ENCODE measurements at regions not wholly inside any gene's neighbourhood (a gene's known extent, or its start where the extent isn't known, plus 50 kb on each side); places are given as distances from the start of the nearest gene placed in this dataset.

DNA sequence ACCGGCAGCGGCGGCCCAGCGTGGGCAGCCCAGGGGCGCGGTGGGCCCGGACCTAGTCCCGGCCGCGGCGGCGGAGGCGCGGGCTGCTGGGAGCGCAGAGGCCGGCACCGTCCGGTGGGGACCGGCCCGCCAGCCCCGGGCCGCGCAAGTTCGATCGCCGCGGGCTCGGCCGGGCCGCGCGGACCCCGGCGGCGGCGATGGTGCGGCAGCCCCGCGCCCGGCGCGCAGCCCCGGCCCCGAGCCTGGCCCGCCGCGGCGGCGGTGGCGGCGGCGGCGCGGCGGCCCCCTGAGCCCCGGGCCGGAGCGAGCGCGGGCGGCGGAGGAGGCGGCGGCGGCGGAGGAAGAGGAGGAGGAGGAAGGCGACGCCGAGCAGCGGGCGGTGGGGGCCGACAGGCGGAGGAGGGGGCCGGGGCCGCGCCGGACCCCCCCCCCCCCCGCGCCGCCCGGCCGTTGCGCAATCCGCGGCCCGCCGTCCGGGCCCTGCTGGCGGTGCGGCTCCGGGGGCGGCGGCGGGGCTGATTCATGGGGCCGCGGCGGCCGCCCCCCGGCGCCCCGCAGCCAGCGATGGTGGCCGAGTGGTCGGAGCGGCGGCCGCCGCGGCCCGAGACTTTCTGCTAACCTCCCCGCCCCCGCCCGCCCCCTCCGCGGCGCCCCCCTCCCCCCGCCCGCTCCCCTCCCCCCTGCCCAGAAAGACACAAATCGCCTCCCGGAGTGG is 1251.9 kb downstream of the BRD1 start:
- H3K27ac ChIP-seq = no peak overlapping the region
- TF ChIP-seq EP300 (IDR thresholded peaks at IDR 0.05) (no peak), POLR2A (IDR thresholded peaks at IDR 0.05) (no peak)
- TF ChIP-seq, protein P1, sequence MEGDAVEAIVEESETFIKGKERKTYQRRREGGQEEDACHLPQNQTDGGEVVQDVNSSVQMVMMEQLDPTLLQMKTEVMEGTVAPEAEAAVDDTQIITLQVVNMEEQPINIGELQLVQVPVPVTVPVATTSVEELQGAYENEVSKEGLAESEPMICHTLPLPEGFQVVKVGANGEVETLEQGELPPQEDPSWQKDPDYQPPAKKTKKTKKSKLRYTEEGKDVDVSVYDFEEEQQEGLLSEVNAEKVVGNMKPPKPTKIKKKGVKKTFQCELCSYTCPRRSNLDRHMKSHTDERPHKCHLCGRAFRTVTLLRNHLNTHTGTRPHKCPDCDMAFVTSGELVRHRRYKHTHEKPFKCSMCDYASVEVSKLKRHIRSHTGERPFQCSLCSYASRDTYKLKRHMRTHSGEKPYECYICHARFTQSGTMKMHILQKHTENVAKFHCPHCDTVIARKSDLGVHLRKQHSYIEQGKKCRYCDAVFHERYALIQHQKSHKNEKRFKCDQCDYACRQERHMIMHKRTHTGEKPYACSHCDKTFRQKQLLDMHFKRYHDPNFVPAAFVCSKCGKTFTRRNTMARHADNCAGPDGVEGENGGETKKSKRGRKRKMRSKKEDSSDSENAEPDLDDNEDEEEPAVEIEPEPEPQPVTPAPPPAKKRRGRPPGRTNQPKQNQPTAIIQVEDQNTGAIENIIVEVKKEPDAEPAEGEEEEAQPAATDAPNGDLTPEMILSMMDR (IDR thresholded peaks at IDR 0.05) = no peak
- no peaks in the 10 kb centered on the region for H3K27me3 ChIP-seq
- peaks cover 2% of the 10 kb centered on the region for H3K4me1 ChIP-seq (ENCODE audit: insufficient read depth)
- H3K4me3 ChIP-seq = peak overlapping the region; percentile 28
- H3K9me3 ChIP-seq = no peaks in the 10 kb centered on the region
- 0 to 4% (median 1%) methylated on average over 23 to 78 of the region's 120 CpGs for WGBS, 3 donors
- H3K36me3 ChIP-seq = no peaks in the 10 kb centered on the region
- intact Hi-C loops (cut with DNase I) = loop anchor here in 2 of 4 donors (5.0 kb wide), 3 partner anchors 727 to 1057 kb away; no protein-coding TSS in a partner anchor
- peak in 1 of 5 donors; percentile 41 for DNase-seq

DNA sequence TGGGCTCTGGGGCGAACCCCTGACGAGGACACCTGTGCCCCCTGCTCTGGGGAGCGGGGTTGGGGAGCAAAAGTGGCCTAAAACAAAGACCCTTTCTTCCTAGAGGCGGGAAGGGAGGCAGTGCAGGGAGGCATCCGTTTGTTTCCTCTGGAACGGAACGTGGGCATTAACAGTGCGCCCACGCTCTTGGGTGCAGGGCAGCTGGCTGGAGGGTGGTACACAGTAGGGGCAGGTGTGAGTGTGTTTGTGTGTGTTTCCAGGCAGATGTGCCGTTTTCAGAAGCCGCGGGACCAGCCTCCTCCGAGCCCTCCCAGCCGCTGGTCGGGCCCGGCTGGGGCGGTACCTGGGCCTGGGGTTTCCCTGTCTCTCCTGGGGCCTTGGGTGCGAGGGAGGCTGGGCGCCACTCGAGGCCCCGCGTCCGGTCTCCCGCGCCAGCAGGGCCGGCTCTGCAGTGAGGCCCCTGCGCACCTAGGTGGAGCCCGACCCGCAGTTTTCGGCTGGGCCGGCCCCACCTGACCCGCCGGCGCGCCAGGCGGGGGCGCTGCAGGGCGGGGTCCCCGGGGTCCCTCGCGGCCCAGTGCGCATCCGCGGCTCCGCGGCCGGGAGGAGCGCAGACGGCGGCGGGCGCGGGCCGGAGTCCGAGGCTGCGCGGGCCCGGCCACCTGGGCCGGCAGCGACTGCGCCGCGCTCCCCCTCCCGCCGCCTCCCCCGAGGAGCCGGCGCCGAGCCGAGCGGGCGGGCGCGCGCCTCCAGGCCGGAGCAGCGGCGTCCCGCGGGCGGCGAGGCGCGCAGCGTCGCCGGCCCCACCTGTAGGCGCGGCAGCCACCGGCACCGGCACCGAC is 1252.7 kb downstream of the BRD1 start:
- WGBS, 3 donors = 7 to 19% (median 19%) methylated on average over 31 to 89 of the region's 92 CpGs

DNA sequence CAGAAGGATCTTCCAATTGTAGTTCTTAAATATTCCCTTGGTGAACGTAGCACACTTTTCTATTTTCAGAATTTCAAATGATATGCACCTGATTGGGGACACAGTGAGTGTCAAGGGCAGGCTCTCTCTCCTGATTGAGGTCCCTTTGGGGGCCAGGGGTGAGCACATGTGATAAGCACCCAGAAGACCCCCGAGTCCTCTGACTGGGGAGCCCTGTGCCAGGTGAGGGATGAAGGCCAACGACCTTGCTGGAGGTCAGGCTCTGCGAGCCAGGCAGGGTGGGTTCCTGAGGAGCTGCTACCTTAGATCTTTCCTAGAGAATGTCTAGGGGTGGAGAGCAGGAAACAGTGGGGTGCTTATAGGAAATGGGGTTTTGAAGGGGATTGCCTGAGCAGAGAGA is 1253.9 kb downstream of the BRD1 start:
- 83 to 90% (median 85%) methylated on average over 4 of the region's 4 CpGs for WGBS, 3 donors
- H3K27ac ChIP-seq = no peak overlapping the region
- H3K27me3 ChIP-seq = no peaks in the 10 kb centered on the region
- intact Hi-C loops (cut with DNase I) = no loop called here
- DNase-seq = no peak
- TF ChIP-seq POLR2A (IDR thresholded peaks at IDR 0.05) (no peak), EP300 (IDR thresholded peaks at IDR 0.05) (no peak)
- TF ChIP-seq, protein P1 (IDR thresholded peaks at IDR 0.05) = no peak
- H3K36me3 ChIP-seq = no peaks in the 10 kb centered on the region
- H3K9me3 ChIP-seq = no peaks in the 10 kb centered on the region
- H3K4me1 ChIP-seq (ENCODE audit: insufficient read depth) = peaks cover 2% of the 10 kb centered on the region
- no peak overlapping the region for H3K4me3 ChIP-seq

More for the DNA sequence above, 1252.7 kb downstream of the BRD1 start:
- H3K27me3 ChIP-seq = no peaks in the 10 kb centered on the region
- intact Hi-C loops (cut with DNase I) = loop anchor here in 2 of 4 donors (5.0 kb wide), 3 partner anchors 727 to 1057 kb away; no protein-coding TSS in a partner anchor
- peak; percentile 30 to 84 (median 73) for DNase-seq
- peaks cover 2% of the 10 kb centered on the region for H3K4me1 ChIP-seq (ENCODE audit: insufficient read depth)
- no peak for TF ChIP-seq EP300 (IDR thresholded peaks at IDR 0.05)
- TF ChIP-seq, protein P1 (IDR thresholded peaks at IDR 0.05) = peak in 2 of 3 donors; percentile 54 to 92
- TF ChIP-seq POLR2A (IDR thresholded peaks at IDR 0.05) = no peak
- no peak overlapping the region for H3K27ac ChIP-seq
- H3K4me3 ChIP-seq = no peak overlapping the region
- no peaks in the 10 kb centered on the region for H3K9me3 ChIP-seq
- no peaks in the 10 kb centered on the region for H3K36me3 ChIP-seq

DNA sequence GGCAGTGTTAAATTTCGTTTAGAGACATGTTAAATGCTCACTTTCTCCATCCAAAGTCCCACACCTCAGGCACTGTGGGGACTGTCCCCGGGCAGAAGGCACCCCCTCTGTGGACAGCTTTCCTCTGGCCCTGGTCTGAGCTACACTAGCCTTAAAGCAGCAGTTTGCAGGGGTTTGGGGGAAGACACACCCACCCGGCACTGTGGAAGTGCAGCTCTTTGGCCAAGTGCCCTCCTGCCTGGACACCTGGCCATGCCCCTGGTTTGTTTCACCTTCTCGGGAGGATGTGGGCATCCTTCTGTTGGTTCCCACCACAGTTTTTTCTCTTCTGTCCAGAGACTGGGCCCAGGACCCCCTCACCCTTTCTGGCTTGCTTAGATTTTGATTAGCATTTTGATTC is 1254.7 kb downstream of the BRD1 start:
- Histone ChIP-seq H3K4me3 (no peak overlapping the region), H3K36me3 (no peaks in the 10 kb centered on the region), H3K4me1 (ENCODE audit: insufficient read depth) (peaks cover 2% of the 10 kb centered on the region), H3K9me3 (no peaks in the 10 kb centered on the region), H3K27ac (no peak overlapping the region), H3K27me3 (no peaks in the 10 kb centered on the region)
- intact Hi-C loops (cut with DNase I) = no loop called here
- 87 to 93% (median 89%) methylated on average over 4 of the region's 4 CpGs for WGBS, 3 donors
- DNase-seq = no peak
- TF ChIP-seq POLR2A (IDR thresholded peaks at IDR 0.05) (no peak), EP300 (IDR thresholded peaks at IDR 0.05) (no peak)
- TF ChIP-seq, protein P1 (IDR thresholded peaks at IDR 0.05) = no peak
